WERI-Rb-1 (cell line): ENCODE measurements at regions not wholly inside any gene's neighbourhood (a gene's known extent, or its start where the extent isn't known, plus 50 kb on each side); places are given as distances from the start of the nearest gene placed in this dataset.
A peak's percentile ranks its signal among the peaks of the same experiment; 100 is the strongest.

Source experiments
- DNase-seq: peaks from one replicate; pipeline ENCODE4 v3.0.0-alpha.2; 2020
- H3K27ac ChIP-seq: fragments of 250-450 bp; sonication (Bioruptor Pico); 2 replicates; pipeline ENCODE4 v1.5.1; 2020; ENCODE audit warnings: mild to moderate bottlenecking, moderate library complexity
- H3K27me3 ChIP-seq: fragments of 250-450 bp; sonication (Bioruptor Pico); 2 replicates; pipeline ENCODE4 v1.5.1; 2021; ENCODE audit warnings: mild to moderate bottlenecking, low read depth, moderate library complexity; ENCODE audit not compliant: insufficient read depth, severe bottlenecking
- H3K36me3 ChIP-seq: fragments of 250-450 bp; sonication (Bioruptor Pico); 2 replicates; pipeline ENCODE4 v1.5.1; 2020; ENCODE audit warnings: mild to moderate bottlenecking, moderate library complexity
- H3K4me3 ChIP-seq: 2 replicates; pipeline ENCODE4 v1.5.1; 2011; ENCODE audit warnings: low read depth, mild to moderate bottlenecking, control low read depth, low read length
- H3K9me3 ChIP-seq: fragments of 250-450 bp; sonication (Bioruptor Pico); 2 replicates; pipeline ENCODE4 v1.5.1; 2021; ENCODE audit warnings: mild to moderate bottlenecking, moderate library complexity; ENCODE audit not compliant: severe bottlenecking
- CTCF ChIP-seq: IDR thresholded peaks from 2 replicates; pipeline ENCODE4 v1.5.1; 2011; ENCODE audit warnings: low read depth, mild to moderate bottlenecking, control low read depth, inconsistent platforms, low read length

- no peak overlapping the region for H3K4me3 ChIP-seq
- peak; percentile 49 for DNase-seq
- H3K27ac ChIP-seq: peak overlapping the region; percentile 55
- no peak for TF ChIP-seq CTCF
- H3K27me3 ChIP-seq: no peaks in the 10 kb centered on the region
- no peaks in the 10 kb centered on the region for H3K9me3 ChIP-seq
- H3K36me3 ChIP-seq: no peaks in the 10 kb centered on the region
Observed at GRCh38 chr3:25899352-25900101, 109.6 kb downstream of the OXSM start.

- Histone ChIP-seq H3K36me3 (no peaks in the 10 kb centered on the region), H3K4me3 (no peak overlapping the region), H3K27ac (peak overlapping the region; percentile 55), H3K27me3 (no peaks in the 10 kb centered on the region), H3K9me3 (no peaks in the 10 kb centered on the region)
- no peak for TF ChIP-seq CTCF
- DNase-seq: peak; percentile 22
Observed at GRCh38 chr3:25900161-25900560, 110.3 kb downstream of the OXSM start.

GRCh38 chr3:25901796-25902195, 111.9 kb downstream of the OXSM start:
- H3K4me3 ChIP-seq: no peak overlapping the region
- no peak for TF ChIP-seq CTCF
- no peaks in the 10 kb centered on the region for H3K36me3 ChIP-seq
- H3K27ac ChIP-seq: no peak overlapping the region
- no peaks in the 10 kb centered on the region for H3K27me3 ChIP-seq
- no peaks in the 10 kb centered on the region for H3K9me3 ChIP-seq
- DNase-seq: no peak

GRCh38 chr3:25902586-25902985, 112.7 kb downstream of the OXSM start:
- no peaks in the 10 kb centered on the region for H3K27me3 ChIP-seq
- H3K27ac ChIP-seq: no peak overlapping the region

DNA sequence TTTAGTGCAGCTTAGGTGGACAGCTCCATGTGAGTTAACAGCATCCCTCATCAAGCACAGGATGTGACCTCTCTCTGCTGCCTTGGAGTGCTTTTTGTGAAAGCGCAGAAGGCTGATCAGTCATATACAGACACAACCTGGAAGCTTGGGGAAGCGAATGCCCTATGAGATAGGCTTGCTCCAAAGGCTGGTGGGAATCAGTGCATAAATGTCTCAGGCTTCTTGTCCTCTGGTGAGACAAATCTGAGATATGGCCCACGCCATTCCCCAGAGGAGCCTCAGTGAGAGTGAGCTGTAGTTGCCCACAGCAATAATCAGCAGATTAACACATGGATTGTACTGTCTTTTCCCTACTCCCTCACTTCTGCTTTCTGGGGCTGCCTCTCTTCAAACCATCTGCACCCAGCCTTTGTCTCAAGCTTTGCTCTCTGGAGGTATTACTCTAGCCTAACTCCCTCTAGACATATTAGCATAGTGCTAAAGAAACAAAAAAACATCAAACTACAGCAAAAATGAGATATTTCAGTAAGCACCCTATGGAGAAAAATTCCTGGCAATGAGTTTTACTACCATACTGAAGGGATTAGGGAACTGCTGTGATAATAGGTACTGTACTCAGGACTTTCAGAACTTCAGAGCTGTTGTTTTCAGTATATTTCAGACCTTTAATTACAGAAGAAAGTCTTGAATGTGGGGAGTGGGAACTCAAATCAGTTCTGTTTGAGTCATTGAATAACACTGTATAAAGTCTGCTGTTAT, 113.7 kb downstream of the OXSM start:
- no peak for TF ChIP-seq CTCF
- Histone ChIP-seq H3K27me3 (no peaks in the 10 kb centered on the region), H3K9me3 (no peaks in the 10 kb centered on the region), H3K36me3 (no peaks in the 10 kb centered on the region), H3K4me3 (no peak overlapping the region), H3K27ac (no peak overlapping the region)
- DNase-seq: peak; percentile 10

More at GRCh38 chr3:25902586-25902985, 112.7 kb downstream of the OXSM start:
- Histone ChIP-seq H3K9me3 (no peaks in the 10 kb centered on the region), H3K36me3 (no peaks in the 10 kb centered on the region), H3K4me3 (no peak overlapping the region)
- DNase-seq: no peak
- no peak for TF ChIP-seq CTCF
